GM12892 (cell line): ENCODE measurements at regions not wholly inside any gene's neighbourhood (a gene's known extent, or its start where the extent isn't known, plus 50 kb on each side); places are given as distances from the start of the nearest gene placed in this dataset.

ENCODE experiments used
- POLR2A ChIP-seq: IDR thresholded peaks from 2 replicates; pipeline ENCODE4 v1.6.1; 2011; ENCODE audit warnings: low read depth, low read length, control low read depth
- POLR2AphosphoS5 ChIP-seq: IDR thresholded peaks from 2 replicates; pipeline ENCODE4 v1.6.1; 2011; ENCODE audit warnings: low read depth, low read length, control low read depth
- TAF1 ChIP-seq: IDR thresholded peaks from 2 replicates; pipeline ENCODE4 v1.6.1; 2011; ENCODE audit warnings: low read depth, mild to moderate bottlenecking, control low read depth, low read length, borderline replicate concordance

DNA sequence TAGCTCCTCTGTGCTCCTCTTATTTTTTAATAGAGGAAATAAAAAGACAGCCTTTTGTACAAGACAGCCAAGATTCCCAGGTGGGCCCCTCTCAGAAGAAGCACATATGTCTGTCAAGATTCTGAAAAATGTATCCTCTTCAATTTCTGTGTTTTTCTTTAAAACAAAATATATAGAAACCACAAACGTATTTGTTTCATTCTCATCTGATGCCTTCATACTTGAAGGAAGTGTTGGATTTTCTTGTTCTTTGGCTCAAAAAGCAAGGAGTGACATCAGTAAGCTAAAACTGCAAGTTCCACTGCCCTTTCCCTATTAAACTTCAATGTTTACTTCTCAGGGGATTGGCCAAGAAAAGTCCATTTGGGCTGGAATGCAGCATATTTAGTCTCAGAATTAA, 193.8 kb upstream of the OSR1 start:
- no peak for TF ChIP-seq POLR2AphosphoS5
- no peak for TF ChIP-seq POLR2A
- TF ChIP-seq TAF1, result no peak
